ENCODE measurements at regions not wholly inside any gene's neighbourhood (a gene's known extent, or its start where the extent isn't known, plus 50 kb on each side); places are given as distances from the start of the nearest gene placed in this dataset.

DNA sequence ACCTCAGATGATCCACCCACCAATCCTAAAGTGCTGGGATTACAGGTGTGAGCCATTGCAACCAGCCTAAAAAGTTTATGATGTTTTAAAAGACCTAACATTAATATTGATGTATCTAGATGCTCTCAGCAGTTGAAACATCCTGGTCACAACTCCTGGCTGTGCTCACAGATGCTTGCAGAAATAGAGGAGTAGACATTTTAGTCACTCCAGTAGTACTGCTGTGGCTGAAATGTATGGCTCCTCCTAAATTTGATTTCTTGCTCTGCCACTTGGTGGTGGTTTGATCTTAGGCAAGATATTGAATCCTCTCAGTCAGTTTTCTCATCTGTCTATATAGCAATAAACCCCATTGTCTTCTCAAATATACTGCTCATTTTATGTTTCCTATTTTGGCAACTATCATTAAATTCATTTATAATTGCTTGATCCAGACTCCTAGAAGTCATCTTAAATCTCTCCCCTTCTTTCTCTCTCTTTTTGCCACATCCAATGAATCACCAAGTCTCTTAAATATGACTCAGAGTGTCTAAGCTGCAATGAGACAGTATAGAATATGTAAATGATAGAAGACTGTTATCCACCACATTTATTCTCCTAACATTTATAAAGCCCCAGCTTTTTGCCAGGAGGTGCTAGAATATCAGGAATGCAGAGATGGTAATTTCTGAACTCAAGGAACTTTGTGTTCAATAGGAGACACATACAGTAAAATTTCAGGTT lies 78.1 kb upstream of the NRBF2 start:
- no peak for TF ChIP-seq EZH2 (IDR thresholded peaks at IDR 0.05; ENCODE audit: borderline replicate concordance, low read length)
- TF ChIP-seq, protein P1, sequence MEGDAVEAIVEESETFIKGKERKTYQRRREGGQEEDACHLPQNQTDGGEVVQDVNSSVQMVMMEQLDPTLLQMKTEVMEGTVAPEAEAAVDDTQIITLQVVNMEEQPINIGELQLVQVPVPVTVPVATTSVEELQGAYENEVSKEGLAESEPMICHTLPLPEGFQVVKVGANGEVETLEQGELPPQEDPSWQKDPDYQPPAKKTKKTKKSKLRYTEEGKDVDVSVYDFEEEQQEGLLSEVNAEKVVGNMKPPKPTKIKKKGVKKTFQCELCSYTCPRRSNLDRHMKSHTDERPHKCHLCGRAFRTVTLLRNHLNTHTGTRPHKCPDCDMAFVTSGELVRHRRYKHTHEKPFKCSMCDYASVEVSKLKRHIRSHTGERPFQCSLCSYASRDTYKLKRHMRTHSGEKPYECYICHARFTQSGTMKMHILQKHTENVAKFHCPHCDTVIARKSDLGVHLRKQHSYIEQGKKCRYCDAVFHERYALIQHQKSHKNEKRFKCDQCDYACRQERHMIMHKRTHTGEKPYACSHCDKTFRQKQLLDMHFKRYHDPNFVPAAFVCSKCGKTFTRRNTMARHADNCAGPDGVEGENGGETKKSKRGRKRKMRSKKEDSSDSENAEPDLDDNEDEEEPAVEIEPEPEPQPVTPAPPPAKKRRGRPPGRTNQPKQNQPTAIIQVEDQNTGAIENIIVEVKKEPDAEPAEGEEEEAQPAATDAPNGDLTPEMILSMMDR (conservative IDR thresholded peaks at IDR 0.05 in 1 of 2, IDR thresholded peaks at IDR 0.05 in 1 of 2; ENCODE audit: extremely low read depth in 1 of 2, insufficient read depth in 1 of 2, low read depth in 1 of 2, low read length in 2 of 2), result no peak

Measured in mammary epithelial cell (primary cell).